Ishikawa (cell line): ENCODE measurements at regions not wholly inside any gene's neighbourhood (a gene's known extent, or its start where the extent isn't known, plus 50 kb on each side); places are given as distances from the start of the nearest gene placed in this dataset.

Source experiments
- CEBPB ChIP-seq: IDR thresholded peaks from 2 replicates; pipeline ENCODE4 v1.6.1; 2012
- CREB1 ChIP-seq: IDR thresholded peaks from 2 replicates; pipeline ENCODE4 v1.6.1; 2012; ENCODE audit warnings: low read depth
- EGR1 ChIP-seq: IDR thresholded peaks from 2 replicates; pipeline ENCODE4 v1.6.1; 2012
- EP300 ChIP-seq: IDR thresholded peaks from 2 replicates; pipeline ENCODE4 v1.6.1; 2012; ENCODE audit warnings: borderline replicate concordance
- FOXM1 ChIP-seq: IDR thresholded peaks from 2 replicates; pipeline ENCODE4 v1.6.1; 2012; ENCODE audit warnings: low read depth, borderline replicate concordance
- MAX ChIP-seq: IDR thresholded peaks from 2 replicates; pipeline ENCODE4 v1.6.1; 2012
- NFIC ChIP-seq: IDR thresholded peaks from 2 replicates; pipeline ENCODE4 v1.6.1; 2012
- RAD21 ChIP-seq: IDR thresholded peaks from 2 replicates; pipeline ENCODE4 v1.6.1; 2012; ENCODE audit warnings: low read depth
- REST ChIP-seq: IDR thresholded peaks from 2 replicates; pipeline ENCODE4 v1.6.1; 2012; ENCODE audit warnings: low read depth, mild to moderate bottlenecking
- TAF1 ChIP-seq: IDR thresholded peaks from 2 replicates; pipeline ENCODE4 v1.6.1; 2012; ENCODE audit warnings: low read depth, mild to moderate bottlenecking
- TCF12 ChIP-seq: IDR thresholded peaks from 2 replicates; pipeline ENCODE4 v1.6.1; 2012; ENCODE audit warnings: low read depth
- TEAD4 ChIP-seq: IDR thresholded peaks from 2 replicates; pipeline ENCODE4 v1.6.1; 2012
- YY1 ChIP-seq: IDR thresholded peaks from 2 replicates; pipeline ENCODE4 v1.6.1; 2012; ENCODE audit warnings: low read depth
- ZBTB7A ChIP-seq: IDR thresholded peaks from 2 replicates; pipeline ENCODE4 v1.6.1; 2012; ENCODE audit warnings: low read depth
- TF ChIP-seq, protein P1 (sequence below): IDR thresholded peaks from 2 replicates; pipeline ENCODE4 v1.6.1; 2012

- TF ChIP-seq CREB1 (no peak), FOXM1 (no peak), REST (no peak), MAX (no peak), EGR1 (no peak), TEAD4 (no peak)
Measured at GRCh38 chr5:162410365-162410764, 342.8 kb downstream of the GABRG2 start.

- TF ChIP-seq MAX (no peak), EGR1 (no peak), FOXM1 (no peak), EP300 (no peak), TCF12 (no peak), RAD21 (no peak), CREB1 (no peak), ZBTB7A (no peak), TAF1 (no peak), YY1 (no peak), CEBPB (no peak), NFIC (no peak), REST (no peak)
- TF ChIP-seq, protein P1, sequence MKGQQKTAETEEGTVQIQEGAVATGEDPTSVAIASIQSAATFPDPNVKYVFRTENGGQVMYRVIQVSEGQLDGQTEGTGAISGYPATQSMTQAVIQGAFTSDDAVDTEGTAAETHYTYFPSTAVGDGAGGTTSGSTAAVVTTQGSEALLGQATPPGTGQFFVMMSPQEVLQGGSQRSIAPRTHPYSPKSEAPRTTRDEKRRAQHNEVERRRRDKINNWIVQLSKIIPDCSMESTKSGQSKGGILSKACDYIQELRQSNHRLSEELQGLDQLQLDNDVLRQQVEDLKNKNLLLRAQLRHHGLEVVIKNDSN = no peak
Measured at GRCh38 chr5:162429142-162429541, 361.6 kb downstream of the GABRG2 start.

- TF ChIP-seq CEBPB = no peak
- TF ChIP-seq NFIC = no peak
- TF ChIP-seq YY1 = no peak
- no peak for TF ChIP-seq CREB1
- TF ChIP-seq, protein P1 = no peak
- TF ChIP-seq TCF12 = no peak
- TF ChIP-seq FOXM1 = no peak
- TF ChIP-seq TAF1 = no peak
- TF ChIP-seq RAD21 = no peak
Measured at GRCh38 chr5:162434281-162434680, 366.7 kb downstream of the GABRG2 start.

DNA sequence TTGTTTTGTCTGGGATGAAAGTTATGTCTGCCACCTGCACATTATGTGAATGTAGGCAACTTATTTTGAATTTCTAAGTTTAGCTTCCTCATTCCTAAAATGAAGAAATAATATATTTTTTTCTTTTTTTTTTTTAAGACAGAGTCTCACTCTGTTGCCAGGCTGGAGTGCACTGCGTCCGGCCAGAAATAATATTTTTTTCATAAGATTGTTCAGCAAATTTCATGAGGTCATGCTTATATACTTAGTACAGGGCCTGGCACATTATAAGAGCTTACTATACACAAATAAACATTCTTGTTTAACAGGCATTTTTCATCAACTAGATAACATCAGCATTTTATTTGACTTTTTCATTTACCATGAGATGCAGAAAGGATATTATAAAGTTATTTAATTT lies 368.5 kb downstream of the GABRG2 start:
- TF ChIP-seq FOXM1 (no peak), RAD21 (no peak), NFIC (no peak), YY1 (no peak), TAF1 (no peak), MAX (no peak), REST (no peak), EGR1 (no peak), TEAD4 (no peak), EP300 (no peak), CREB1 (no peak)

- TF ChIP-seq RAD21 (no peak), CREB1 (no peak), FOXM1 (no peak), EP300 (no peak), MAX (no peak), YY1 (no peak), REST (no peak), ZBTB7A (no peak), TCF12 (no peak), TAF1 (no peak), EGR1 (no peak), TEAD4 (no peak), CEBPB (no peak), NFIC (no peak)
- TF ChIP-seq, protein P1 = no peak
Measured at GRCh38 chr5:162444129-162444762, 376.7 kb downstream of the GABRG2 start.
